NOMO-1 treated with dmso at 0.1 percent for 144 hours (cell line): ENCODE measurements at regions not wholly inside any gene's neighbourhood (a gene's known extent, or its start where the extent isn't known, plus 50 kb on each side); places are given as distances from the start of the nearest gene placed in this dataset.
A peak's percentile ranks its signal among the peaks of the same experiment; 100 is the strongest.

Source experiments
- DNase-seq: peaks from one replicate; lab custom pipeline; 2025; ENCODE audit not compliant: unreplicated experiment; lab: John Stamatoyannopoulos, UW

GRCh38 chr6:6781172-6781872, 192.8 kb downstream of the LY86 start:
- DNase-seq: no peak

- DNase-seq: no peak
These were observed 193.3 kb downstream of the LY86 start for GRCh38 chr6:6781873-6782227.

GRCh38 chr6:6783721-6784120, 195.2 kb downstream of the LY86 start:
- DNase-seq: no peak

- DNase-seq: no peak
These were observed 196.1 kb downstream of the LY86 start for GRCh38 chr6:6784514-6785162.

- no peak for DNase-seq
These were observed 196.6 kb downstream of the LY86 start for GRCh38 chr6:6785163-6785521.

- peak; percentile 34 for DNase-seq
These were observed 200.0 kb downstream of the LY86 start for GRCh38 chr6:6788394-6789032.

GRCh38 chr6:6790393-6790792, 201.9 kb downstream of the LY86 start:
- DNase-seq: no peak

GRCh38 chr6:6790891-6791290, 202.4 kb downstream of the LY86 start:
- DNase-seq: no peak

GRCh38 chr6:6793388-6794250, 205.1 kb downstream of the LY86 start:
- DNase-seq: peak; percentile 84

GRCh38 chr6:6795393-6795792, 206.9 kb downstream of the LY86 start:
- no peak for DNase-seq

- DNase-seq: no peak
These were observed 208.3 kb downstream of the LY86 start for GRCh38 chr6:6796818-6797217.

GRCh38 chr6:6798448-6798860, 209.9 kb downstream of the LY86 start:
- DNase-seq: no peak

- DNase-seq: no peak
These were observed 212.4 kb downstream of the LY86 start for GRCh38 chr6:6801005-6801335.

GRCh38 chr6:6801635-6802218, 213.2 kb downstream of the LY86 start:
- no peak for DNase-seq

- peak; percentile 44 for DNase-seq
These were observed 214.9 kb downstream of the LY86 start for GRCh38 chr6:6803180-6803977.

GRCh38 chr6:6804843-6805615, 216.5 kb downstream of the LY86 start:
- DNase-seq: no peak

- DNase-seq: peak; percentile 87
These were observed 218.5 kb downstream of the LY86 start for GRCh38 chr6:6806844-6807518.

- no peak for DNase-seq
These were observed 219.8 kb downstream of the LY86 start for GRCh38 chr6:6808343-6808742.

- DNase-seq: no peak
These were observed 220.4 kb downstream of the LY86 start for GRCh38 chr6:6808915-6809314.
